H1 (cell line): ENCODE measurements at regions not wholly inside any gene's neighbourhood (a gene's known extent, or its start where the extent isn't known, plus 50 kb on each side); places are given as distances from the start of the nearest gene placed in this dataset.
A peak's percentile ranks its signal among the peaks of the same experiment; 100 is the strongest.

Experiments
- CTCF ChIA-PET: fragments of 300-600 bp; sonication (Branson Sonifier 250); formaldehyde crosslinking; loops from one replicate; lab custom pipeline; 2021; ENCODE audit not compliant: partially characterized antibody; lab: Charles Lee
- POLR2A ChIA-PET: fragments of 300-600 bp; sonication (Branson Sonifier 250); formaldehyde crosslinking; loops from one replicate; lab custom pipeline; 2021; ENCODE audit warnings: inconsistent platforms; ENCODE audit not compliant: partially characterized antibody; lab: Charles Lee
- DNase-seq, 2 experiments: peaks; one replicate each; pipeline versions ENCODE4 v3.0.0 to v3.0.0-alpha.2; 2010 to 2022; ENCODE audit warnings: low spot score in 2 of 2, low read depth in 1 of 2, mixed read lengths in 1 of 2
- FAIRE-seq: peaks from 2 replicates; lab custom pipeline; 2011; peaks lifted over from hg19 to GRCh38; lab: Jason Lieb, UNC
- H2AFZ ChIP-seq: 2 replicates; pipeline ENCODE4 v1.8.1; 2012; ENCODE audit warnings: low read length, inconsistent platforms
- H2AK5ac ChIP-seq: 2 replicates; pipeline ENCODE4 v1.6.1; 2013; ENCODE audit warnings: low read depth, low read length
- H2BK120ac ChIP-seq: replicated peaks from 2 replicates; pipeline ENCODE3; 2013; ENCODE audit warnings: low read depth, low read length, inconsistent platforms
- H2BK12ac ChIP-seq: 2 replicates; pipeline ENCODE4 v1.6.1; 2013; ENCODE audit warnings: low read depth, low read length
- H2BK15ac ChIP-seq: 2 replicates; pipeline ENCODE4 v1.6.1; 2013; ENCODE audit warnings: low read length
- H2BK20ac ChIP-seq: 2 replicates; pipeline ENCODE4 v1.6.1; 2013; ENCODE audit warnings: low read length
- H2BK5ac ChIP-seq: 2 replicates; pipeline ENCODE4 v1.6.1; 2013; ENCODE audit warnings: low read depth, low read length
- H3K14ac ChIP-seq: 2 replicates; pipeline ENCODE4 v1.6.1; 2013; ENCODE audit warnings: inconsistent platforms; ENCODE audit not compliant: insufficient read length
- H3K18ac ChIP-seq: 2 replicates; pipeline ENCODE4 v1.6.1; 2013; ENCODE audit warnings: low read length; ENCODE audit errors: extremely low read depth
- H3K23ac ChIP-seq: 2 replicates; pipeline ENCODE4 v1.6.1; 2013; ENCODE audit warnings: inconsistent platforms; ENCODE audit not compliant: insufficient read length
- H3K23me2 ChIP-seq: 2 replicates; pipeline ENCODE4 v1.6.1; 2013; ENCODE audit warnings: low read depth, low read length
- H3K27ac ChIP-seq: 2 replicates; pipeline ENCODE4 v1.6.1; 2011; ENCODE audit warnings: low read depth, low read length, inconsistent platforms
- H3K27me3 ChIP-seq, 4 experiments: replicated peaks in 1 of 4; 1 replicate in 1 of 4; 2 replicates in 3 of 4; pipeline versions ENCODE4 v1.6.1 to v1.8.1; 2011 to 2013; ENCODE audit warnings: low read length in 3 of 4, mild to moderate bottlenecking in 3 of 4, inconsistent platforms in 2 of 4, mixed read lengths in 2 of 4, moderate library complexity in 1 of 4; ENCODE audit not compliant: control insufficient read depth in 3 of 4, insufficient read depth in 3 of 4; ENCODE audit errors: extremely low read depth in 1 of 4
- H3K36me3 ChIP-seq, 4 experiments: 2 replicates each; pipeline versions ENCODE4 v1.6.1 to v1.8.1; 2011 to 2013; ENCODE audit warnings: mild to moderate bottlenecking in 4 of 4, low read length in 3 of 4, moderate library complexity in 2 of 4, control low read depth in 1 of 4, inconsistent platforms in 1 of 4; ENCODE audit not compliant: insufficient read depth in 4 of 4, control insufficient read depth in 2 of 4
- H3K4ac ChIP-seq: replicated peaks from 2 replicates; pipeline ENCODE3; 2013; ENCODE audit warnings: low read length, low read depth, mixed read lengths, inconsistent platforms; ENCODE audit not compliant: insufficient read length
- H3K4me1 ChIP-seq, 4 experiments: replicated peaks in 1 of 4; 1 replicate in 1 of 4; 2 replicates in 3 of 4; pipeline versions ENCODE4 v1.6.1 to v1.8.1; 2011 to 2013; ENCODE audit warnings: low read length in 3 of 4, inconsistent platforms in 2 of 4, mixed read lengths in 1 of 4; ENCODE audit not compliant: insufficient read depth in 4 of 4, control insufficient read depth in 3 of 4
- H3K4me2 ChIP-seq, 2 experiments: 2 replicates each; pipeline versions ENCODE4 v1.6.1 to v1.8.1; 2011 to 2013; ENCODE audit warnings: low read depth in 2 of 2, low read length in 2 of 2, control low read depth in 1 of 2, inconsistent platforms in 1 of 2, mild to moderate bottlenecking in 1 of 2; ENCODE audit not compliant: insufficient read depth in 1 of 2
- H3K4me3 ChIP-seq, 4 experiments: fragments of 200-600, 300-600 bp in 1 of 4; sonication (generic), shearing (Covaris generic), sonication (Bioruptor Twin) in 1 of 4; 2 replicates each; pipeline versions ENCODE4 v1.5.1 to v1.8.1; 2011 to 2016; ENCODE audit warnings: low read length in 4 of 4, low read depth in 3 of 4, control low read depth in 2 of 4, inconsistent platforms in 2 of 4, mild to moderate bottlenecking in 2 of 4, mixed read lengths in 1 of 4, moderate library complexity in 1 of 4; ENCODE audit not compliant: insufficient read depth in 2 of 4; ENCODE audit errors: extremely low read depth in 1 of 4
- H3K56ac ChIP-seq: replicated peaks from 2 replicates; pipeline ENCODE3; 2013; ENCODE audit warnings: low read depth, mild to moderate bottlenecking, mixed read lengths, low read length, inconsistent platforms; ENCODE audit not compliant: insufficient read length
- H3K79me1 ChIP-seq: 2 replicates; pipeline ENCODE4 v1.6.1; 2013; ENCODE audit warnings: low read depth, low read length, control low read depth
- H3K79me2 ChIP-seq, 2 experiments: 2 replicates each; pipeline versions ENCODE4 v1.6.1 to v1.8.1; 2012 to 2013; ENCODE audit warnings: low read length in 2 of 2, mild to moderate bottlenecking in 2 of 2, inconsistent platforms in 1 of 2; ENCODE audit not compliant: insufficient read depth in 2 of 2, control insufficient read depth in 1 of 2
- H3K9ac ChIP-seq, 4 experiments: replicated peaks in 1 of 4; 1 replicate in 1 of 4; 2 replicates in 3 of 4; pipeline versions ENCODE4 v1.6.1 to v1.8.1; 2011 to 2013; ENCODE audit warnings: low read depth in 3 of 4, low read length in 3 of 4, control low read depth in 2 of 4, mild to moderate bottlenecking in 2 of 4, moderate library complexity in 2 of 4, inconsistent platforms in 1 of 4; ENCODE audit errors: extremely low read depth in 1 of 4
- H3K9me3 ChIP-seq, 2 experiments: 2 replicates each; pipeline versions ENCODE4 v1.6.1 to v1.8.1; 2012 to 2013; ENCODE audit warnings: mild to moderate bottlenecking in 2 of 2, moderate library complexity in 2 of 2, control low read depth in 1 of 2, inconsistent platforms in 1 of 2, low read depth in 1 of 2, low read length in 1 of 2, mixed read lengths in 1 of 2; ENCODE audit not compliant: insufficient read depth in 2 of 2
- H4K20me1 ChIP-seq, 2 experiments: replicated peaks in 1 of 2; 2 replicates each; pipeline versions ENCODE3 to v1.8.1; 2011 to 2013; ENCODE audit warnings: inconsistent platforms in 2 of 2, low read length in 2 of 2, mild to moderate bottlenecking in 1 of 2; ENCODE audit not compliant: insufficient read depth in 2 of 2, control insufficient read depth in 1 of 2
- H4K5ac ChIP-seq: 2 replicates; pipeline ENCODE4 v1.6.1; 2013; ENCODE audit warnings: low read length, low read depth, mixed read lengths, inconsistent platforms; ENCODE audit not compliant: insufficient read length
- H4K8ac ChIP-seq: 2 replicates; pipeline ENCODE4 v1.8.0; 2013; ENCODE audit warnings: mild to moderate bottlenecking, moderate library complexity, low read length, inconsistent platforms; ENCODE audit not compliant: insufficient read depth; ENCODE audit errors: extremely low read depth
- H4K91ac ChIP-seq: replicated peaks from 2 replicates; pipeline ENCODE3; 2013; ENCODE audit warnings: low read length, mixed read lengths, inconsistent platforms; ENCODE audit not compliant: insufficient read length
- SRF ChIP-seq: IDR thresholded peaks from 2 replicates; pipeline ENCODE4 v1.6.1; 2011; ENCODE audit warnings: mild to moderate bottlenecking, low read depth, low read length, moderate library complexity
- WGBS, 2 experiments: shearing (Covaris generic) in 1 of 2; methylation state at CpG; one replicate each; pipeline versions ENCODE4 v1.1.6 to v1.1.7; 2013 to 2015; ENCODE audit warnings: low lambda C conversion rate in 2 of 2, mixed read lengths in 2 of 2, inconsistent platforms in 1 of 2, low coverage in 1 of 2, missing lambda C conversion rate in 1 of 2; ENCODE audit not compliant: insufficient replicate concordance in 2 of 2, insufficient coverage in 1 of 2, insufficient read length in 1 of 2; ENCODE audit errors: extremely low coverage in 1 of 2, missing lambda C conversion rate in 1 of 2; 5-methylcytosine and 5-hydroxymethylcytosine counted together

DNA sequence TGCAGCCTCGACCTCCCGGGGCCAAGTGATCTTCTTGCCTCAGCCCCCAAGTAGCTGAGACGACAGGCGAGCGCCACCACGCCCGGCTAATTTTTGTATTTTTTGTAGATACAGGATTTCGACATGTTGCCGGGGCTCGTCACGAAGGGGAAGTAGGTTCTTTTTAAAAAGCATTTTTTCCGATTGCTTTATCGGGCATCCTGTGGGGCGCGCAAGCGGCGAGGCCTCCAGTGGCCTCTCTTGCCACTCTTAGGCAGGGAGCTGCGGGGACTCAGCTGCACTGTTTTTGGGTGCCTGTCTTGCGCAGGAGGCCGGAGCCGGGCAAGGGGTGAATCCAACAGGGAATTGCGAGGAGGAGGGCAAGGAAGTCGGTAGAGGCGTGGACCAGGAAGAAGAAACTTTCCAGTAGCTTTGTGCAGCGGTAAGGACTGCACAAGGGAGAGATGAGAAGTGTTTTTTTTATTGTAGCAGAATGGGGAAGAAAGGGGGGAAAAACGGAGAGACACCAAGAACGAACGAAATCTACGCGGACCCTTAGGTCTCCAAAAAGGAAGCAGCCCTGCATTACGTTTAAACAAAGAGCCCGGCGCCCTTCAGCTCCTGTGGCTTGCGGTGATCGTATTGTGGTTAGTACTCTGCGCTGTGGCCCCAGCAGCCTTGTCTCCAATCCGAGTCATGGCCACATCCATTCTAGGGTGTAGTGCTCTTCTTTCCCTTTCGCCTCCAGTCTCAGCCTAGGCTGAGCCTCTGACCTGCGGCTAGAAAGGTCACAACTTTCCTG lies 164.8 kb downstream of the PPIAL4G start:
- no peak for FAIRE-seq
- Histone ChIP-seq H2BK20ac (peak overlapping the region; percentile 15; the same call in 1 of the 2 replicates), H4K5ac (peak overlapping the region; percentile 7), H3K36me3 (no peaks in the 10 kb centered on the region), H2AFZ (peak overlapping the region; percentile 89), H3K18ac (peak overlapping the region; percentile 94), H3K4ac (no peak overlapping the region), H3K27me3 (peaks cover 4 to 18% (median 11%) of the 10 kb centered on the region in 4 experiments; a peak in 6 of 7 replicates), H4K91ac (peak overlapping the region; percentile 22), H4K20me1 (no peaks in the 10 kb centered on the region), H3K4me1 (peaks cover 0 to 3% (median 1%) of the 10 kb centered on the region in 4 experiments; a peak in 2 of 7 replicates), H3K14ac (no peak overlapping the region), H2BK12ac (peak overlapping the region; percentile 81; the same call in 1 of the 2 replicates), H3K79me2 (no peaks in the 10 kb centered on the region), H4K8ac (peak overlapping the region; percentile 77; the same call in 1 of the 2 replicates), H3K56ac (peak overlapping the region; percentile 17), H3K27ac (no peak overlapping the region), H2BK120ac (peak overlapping the region; percentile 62), H3K79me1 (no peaks in the 10 kb centered on the region), H2AK5ac (no peak overlapping the region), H3K23me2 (peaks cover 13% of the 10 kb centered on the region), H2BK15ac (0 out of 2 replicates have a peak overlapping the region, but pooled peaks have one; percentile 65), H3K9me3 (no peaks in the 10 kb centered on the region), H3K23ac (no peak overlapping the region), H3K4me3 (peak overlapping the region; percentile 67 to 73 (median 70)), H3K9ac (peak overlapping the region in 3 of 4 experiments; percentile 60 to 72 (median 67); a peak in 6 of 7 replicates), H3K4me2 (peak overlapping the region; percentile 94 to 95), H2BK5ac (peak overlapping the region; percentile 68; the same call in 1 of the 2 replicates)
- WGBS, 2 experiments = 5% methylated on average over 36 of the region's 39 CpGs; no CpG with 5 or more reads in 1 of the 2 experiments
- peak in 1 of 2 experiments; percentile 63 for DNase-seq
- CTCF ChIA-PET = interaction anchor here (1.1 to 1.6 kb wide), 2 partner anchors 15 to 17 kb away, joined by 3 read pairs; no protein-coding TSS in a partner anchor
- POLR2A ChIA-PET = interaction anchor here (0.8 to 3.3 kb wide), 12 partner anchors 9 to 57 kb away, joined by 3 to 28 read pairs (median 6); no protein-coding TSS in a partner anchor
- TF ChIP-seq SRF = no peak
